Medulla oblongata (tissue), 1 donor: ENCODE measurements at regions not wholly inside any gene's neighbourhood (a gene's known extent, or its start where the extent isn't known, plus 50 kb on each side); places are given as distances from the start of the nearest gene placed in this dataset.
A peak's percentile ranks its signal among the peaks of the same experiment; 100 is the strongest.

Experiments
- DNase-seq: peaks from one replicate; pipeline ENCODE4 v3.0.0-alpha.2; 2015; ENCODE audit errors: extremely low spot score

DNA sequence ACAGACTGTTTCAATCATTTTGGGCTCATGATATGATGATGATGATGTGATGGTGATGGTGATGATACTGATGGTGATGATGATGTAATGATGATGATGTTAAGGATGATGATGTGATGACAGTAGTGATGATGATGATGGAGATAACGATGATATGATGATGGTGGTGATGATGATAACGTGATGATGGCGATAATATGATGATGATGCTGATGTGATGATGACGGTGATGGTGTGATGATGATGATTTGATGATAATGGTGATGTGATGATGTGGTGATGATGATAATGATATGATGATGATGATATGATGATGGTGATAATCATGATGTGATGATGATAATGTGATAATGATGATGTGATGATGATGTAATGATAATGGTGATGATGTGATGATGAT, 612.6 kb downstream of the AACS start:
- no peak for DNase-seq

DNA sequence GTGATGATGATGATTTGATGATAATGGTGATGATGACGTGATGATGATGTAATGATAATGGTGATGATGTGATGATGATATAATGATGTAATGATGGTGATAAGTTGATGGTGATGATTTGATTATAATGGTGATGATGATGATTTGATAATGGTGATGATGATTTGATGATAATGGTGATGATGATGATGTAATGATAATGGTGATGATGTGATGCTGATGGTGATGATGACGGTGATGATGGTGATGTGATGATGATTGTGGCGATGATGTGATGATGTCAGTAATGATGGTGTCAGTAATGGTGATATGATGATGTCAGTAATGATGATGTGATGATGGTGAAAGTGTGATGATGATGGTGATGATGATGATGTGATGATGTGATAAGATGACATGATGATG, 613.4 kb downstream of the AACS start:
- DNase-seq = no peak

DNA sequence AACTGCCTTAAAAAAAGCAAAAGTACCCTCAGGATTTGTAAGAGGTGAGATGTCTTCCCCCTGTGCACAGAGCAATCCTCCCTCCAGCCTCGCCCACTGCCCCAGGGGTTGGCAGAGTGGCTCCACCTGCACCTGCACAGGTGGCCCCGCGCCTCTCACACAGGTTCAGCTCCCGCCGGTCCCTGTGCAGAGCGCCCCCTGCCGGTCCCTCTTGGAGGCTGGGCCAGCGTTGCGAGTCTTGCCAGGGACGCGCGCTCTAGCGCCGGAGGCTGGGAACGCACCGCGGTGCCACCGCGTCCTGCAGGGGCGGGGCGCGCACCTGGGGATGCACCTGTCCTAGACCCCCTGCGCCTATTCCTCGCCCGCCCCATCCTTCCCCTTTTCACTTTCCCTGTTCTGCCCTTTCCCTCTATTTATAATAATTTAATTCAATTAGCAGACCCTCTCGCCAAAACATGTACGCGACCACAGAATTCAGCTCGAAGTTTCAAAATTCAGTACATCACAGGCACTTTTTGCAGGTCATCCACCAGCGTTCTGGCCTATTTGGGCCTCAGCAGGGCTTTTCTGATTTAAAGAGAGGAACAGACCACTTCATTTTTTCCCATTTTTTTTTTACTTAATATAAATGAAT, 618.6 kb downstream of the AACS start:
- no peak for DNase-seq

GRCh38 chr12:125684968-125685790, 619.9 kb downstream of the AACS start:
- no peak for DNase-seq

GRCh38 chr12:125685915-125686314, 620.7 kb downstream of the AACS start:
- no peak for DNase-seq

DNA sequence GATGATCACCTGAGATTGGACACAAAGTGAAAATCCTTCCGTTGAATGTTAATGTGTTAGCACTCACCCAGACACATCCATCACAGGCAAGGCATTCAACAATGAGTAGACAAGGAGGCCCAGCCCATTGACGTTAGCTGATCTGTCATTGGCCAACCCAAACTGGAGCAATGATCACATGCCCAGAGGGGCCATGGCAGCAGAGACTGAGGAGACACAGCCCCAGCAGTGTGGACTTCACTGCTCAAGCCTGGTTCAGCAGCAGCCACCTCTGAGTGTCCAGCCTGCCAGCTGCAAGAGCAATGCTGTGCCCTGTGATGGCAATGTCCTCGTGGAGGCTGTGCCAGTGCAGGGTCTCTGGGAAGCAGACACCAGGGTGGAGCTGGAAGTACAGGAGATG, 622.2 kb downstream of the AACS start:
- no peak for DNase-seq

- no peak for DNase-seq
These were observed 622.6 kb downstream of the AACS start for GRCh38 chr12:125687820-125688219.

GRCh38 chr12:125688223-125688622, 623.0 kb downstream of the AACS start:
- DNase-seq = no peak

- no peak for DNase-seq
These were observed 623.6 kb downstream of the AACS start for GRCh38 chr12:125688881-125689280.

DNA sequence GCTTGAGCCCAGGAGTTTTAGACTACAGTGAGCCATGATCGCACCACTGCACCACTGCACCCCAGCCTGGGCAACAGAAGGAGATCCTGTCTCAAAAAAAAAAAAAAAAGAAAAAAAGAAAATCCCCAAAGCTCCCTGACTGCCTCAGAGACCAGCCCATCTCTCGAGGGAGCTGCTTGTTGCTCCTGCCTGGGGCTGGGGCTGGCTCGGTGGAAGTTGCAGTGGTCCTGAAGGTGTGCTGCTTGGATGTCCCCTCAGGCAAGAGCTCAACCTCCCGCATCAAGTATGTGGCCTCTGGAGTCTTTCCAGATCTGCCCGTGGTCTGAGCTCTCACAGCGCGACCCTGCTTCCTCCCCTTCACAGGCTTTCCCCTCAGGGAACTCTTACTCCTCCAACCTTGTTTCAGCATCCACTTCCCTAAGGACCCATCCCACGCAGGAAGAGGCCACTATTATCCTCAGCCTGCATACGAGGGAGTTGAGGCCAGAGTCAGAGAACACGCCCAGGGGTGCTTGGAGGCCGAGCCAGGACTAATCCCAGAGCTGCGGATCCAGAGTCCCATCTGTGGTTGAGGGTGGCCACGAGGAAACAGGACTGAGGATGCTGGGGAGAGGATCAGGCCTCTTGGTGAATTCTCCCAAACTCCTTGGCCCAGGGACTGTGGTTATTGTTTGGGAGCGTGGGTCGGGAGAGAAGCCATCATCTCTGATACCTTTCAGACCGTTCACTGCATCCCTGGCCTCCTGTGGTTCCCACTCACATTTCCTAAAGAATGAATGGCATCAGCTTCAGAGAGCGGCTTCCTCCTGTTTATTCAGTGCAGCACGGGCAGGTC, 624.6 kb downstream of the AACS start:
- DNase-seq = no peak

- no peak for DNase-seq
These were observed 625.6 kb downstream of the AACS start for GRCh38 chr12:125690841-125691240.

GRCh38 chr12:125696054-125696453, 630.8 kb downstream of the AACS start:
- DNase-seq = no peak

GRCh38 chr12:125704803-125705202, 639.6 kb downstream of the AACS start:
- no peak for DNase-seq

DNA sequence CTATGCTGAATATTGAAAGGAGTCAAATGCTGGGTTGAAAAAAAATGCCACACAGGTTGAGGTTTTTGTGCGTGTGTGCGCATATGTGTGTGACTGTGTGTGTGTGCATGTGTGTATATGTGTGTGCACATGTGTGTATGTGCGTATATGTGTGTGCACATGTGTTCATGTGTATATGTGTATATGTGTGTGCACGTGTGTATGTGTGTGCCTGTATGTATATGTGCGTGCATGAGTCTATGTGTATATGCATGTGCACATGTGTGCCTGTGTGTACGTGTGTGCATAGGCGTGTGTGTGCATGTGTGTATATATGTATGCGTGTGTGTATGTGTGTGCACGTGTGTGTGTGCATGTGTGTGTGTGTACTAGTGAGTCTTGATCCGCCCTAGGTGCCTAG, 655.7 kb downstream of the AACS start:
- no peak for DNase-seq

GRCh38 chr12:125734137-125734536, 668.9 kb downstream of the AACS start:
- no peak for DNase-seq

DNA sequence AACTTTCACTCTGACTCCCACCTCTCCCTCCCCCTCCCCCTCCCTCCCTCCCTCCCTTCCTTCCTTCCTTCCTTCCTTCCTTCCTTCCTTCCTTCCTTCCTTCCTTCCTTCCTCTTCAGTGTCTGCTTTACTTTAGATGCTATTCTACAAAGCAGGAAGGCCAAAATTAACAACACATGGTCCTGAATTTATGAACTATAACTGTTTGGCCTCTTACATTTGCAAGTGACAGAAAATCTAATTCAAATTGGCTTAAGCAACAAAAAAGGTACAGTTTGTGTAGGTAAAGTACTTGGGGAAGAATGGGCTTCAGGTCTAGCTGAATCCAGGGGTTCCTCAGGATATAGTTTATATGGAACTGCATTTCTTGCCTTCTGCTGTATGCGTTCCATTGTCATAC, 673.0 kb downstream of the AACS start:
- DNase-seq = no peak

DNA sequence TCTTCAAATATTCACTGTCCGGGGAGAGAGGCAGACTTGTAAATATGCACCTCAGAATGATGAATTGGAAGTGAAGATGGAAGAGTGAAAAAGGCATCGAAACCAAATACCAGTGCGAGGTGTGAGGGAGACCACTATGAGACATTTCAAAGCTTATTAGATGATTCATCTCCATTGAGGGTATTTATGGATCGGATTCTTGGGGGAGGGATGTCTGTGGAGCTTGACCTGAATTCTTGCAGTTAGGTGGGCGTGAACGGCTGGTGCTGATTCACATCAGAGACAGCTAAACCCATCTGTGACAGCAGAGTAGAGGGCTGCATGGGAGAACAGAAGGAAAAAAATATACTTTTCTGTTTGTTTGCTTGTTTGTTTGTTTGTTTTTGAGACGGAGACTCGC, 677.2 kb downstream of the AACS start:
- DNase-seq = no peak

- no peak for DNase-seq
These were observed 679.0 kb downstream of the AACS start for GRCh38 chr12:125744201-125744600.

- DNase-seq = no peak
These were observed 690.3 kb downstream of the AACS start for GRCh38 chr12:125755512-125755911.

- DNase-seq = no peak
These were observed 700.9 kb downstream of the AACS start for GRCh38 chr12:125766091-125766490.

DNA sequence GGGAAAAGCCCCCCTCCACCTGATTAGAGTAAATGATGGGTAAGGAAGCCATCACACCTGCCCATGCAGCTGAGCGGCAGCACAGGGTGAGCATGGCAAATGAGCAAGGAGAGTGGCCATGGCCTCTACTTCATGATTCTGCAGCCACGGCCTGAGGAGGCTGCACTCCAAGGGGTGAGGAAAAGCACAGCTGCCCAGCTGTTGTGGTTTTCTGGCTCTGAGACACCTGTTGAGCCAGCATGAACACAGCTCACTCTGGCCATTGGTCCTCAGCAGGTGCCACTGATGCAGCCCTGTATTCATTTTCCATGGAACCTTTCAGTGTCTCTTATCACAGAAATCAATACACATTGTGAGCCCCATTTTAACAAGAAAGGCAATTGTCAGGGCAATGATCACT, 707.2 kb downstream of the AACS start:
- DNase-seq = no peak

DNA sequence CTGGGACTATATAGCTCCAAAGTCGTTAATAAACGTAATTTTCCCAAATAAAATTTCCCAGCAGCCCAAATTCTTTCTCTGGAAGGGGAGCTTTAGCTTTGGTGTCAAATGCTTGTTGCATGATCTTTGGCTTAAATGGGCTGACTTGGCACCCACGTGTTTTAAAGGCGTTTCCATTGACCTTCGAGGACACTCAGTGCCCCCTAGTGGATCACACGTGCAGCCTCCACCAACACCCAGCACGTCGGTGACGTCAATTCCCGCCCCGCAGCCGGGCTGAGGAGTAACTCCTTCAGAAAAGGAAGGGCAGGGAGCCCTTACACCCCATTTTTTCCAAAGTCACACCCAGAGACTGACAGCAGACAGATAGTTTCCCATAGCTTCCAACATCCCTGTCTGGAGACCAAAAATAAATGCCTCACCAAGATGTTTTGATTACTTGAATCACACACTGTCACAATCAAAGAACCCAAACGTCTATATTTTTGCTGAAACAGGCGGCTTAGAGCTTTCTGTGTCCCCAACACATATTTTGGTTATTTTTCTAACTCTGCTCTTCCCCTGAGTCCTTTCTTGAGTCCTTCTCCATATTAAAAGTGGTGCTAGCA, 707.9 kb downstream of the AACS start:
- peak; percentile 39 for DNase-seq
